ENCODE measurements at regions not wholly inside any gene's neighbourhood (a gene's known extent, or its start where the extent isn't known, plus 50 kb on each side); places are given as distances from the start of the nearest gene placed in this dataset.

DNA sequence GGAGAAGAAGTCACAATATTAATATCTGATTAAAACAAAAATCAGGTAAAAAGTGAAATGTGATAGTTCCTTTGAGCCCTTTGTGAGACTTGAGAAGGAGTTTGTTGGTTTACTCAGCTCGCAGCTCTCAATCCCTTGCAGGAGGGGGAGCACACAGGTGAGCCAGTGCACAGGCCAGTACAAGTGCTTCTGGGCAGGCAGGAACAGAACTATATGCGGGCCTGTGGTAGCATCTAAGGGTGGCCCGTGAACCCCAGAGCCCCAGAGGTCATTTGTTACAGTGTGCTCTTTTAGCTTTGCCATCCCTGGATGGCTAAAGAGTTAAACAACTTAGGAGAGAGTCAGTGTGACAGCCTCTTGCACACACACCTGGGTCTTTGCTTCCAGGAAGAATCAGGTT lies 215.3 kb upstream of the EDIL3 start:
- Histone ChIP-seq H3K27me3 (ENCODE audit: insufficient read depth, low read length) (no peaks in the 10 kb centered on the region), H3K4me1 (ENCODE audit: insufficient read depth, low read length) (peaks cover 4% of the 10 kb centered on the region), H2AFZ (ENCODE audit: low read depth, low read length) (no peak overlapping the region), H3K79me2 (ENCODE audit: insufficient read depth, low read length) (no peaks in the 10 kb centered on the region), H3K4me3 (ENCODE audit: insufficient read depth, low read depth, low read length) (no peak overlapping the region), H3K9me3 (ENCODE audit: insufficient read depth, low read depth, low read length) (no peaks in the 10 kb centered on the region), H3K9ac (ENCODE audit: low read length) (no peak overlapping the region), H3K27ac (ENCODE audit: low read depth, low read length) (no peak overlapping the region), H4K20me1 (ENCODE audit: insufficient read depth, low read length) (no peaks in the 10 kb centered on the region), H3K36me3 (ENCODE audit: insufficient read depth, low read length) (no peaks in the 10 kb centered on the region), H3K4me2 (ENCODE audit: low read length) (no peak overlapping the region)
- H3K4me3 Mint-ChIP-seq (ENCODE audit: unreplicated experiment), result no peak overlapping the region
- no peaks in the 10 kb centered on the region for H3K27me3 Mint-ChIP-seq (ENCODE audit: low read depth, unreplicated experiment)
- no peak for DNase-seq (ENCODE audit: low read depth)
- no peak overlapping the region for H3K27ac Mint-ChIP-seq (ENCODE audit: unreplicated experiment)
- H3K9me3 Mint-ChIP-seq (ENCODE audit: unreplicated experiment), result no peaks in the 10 kb centered on the region
- TF ChIP-seq, protein P1, sequence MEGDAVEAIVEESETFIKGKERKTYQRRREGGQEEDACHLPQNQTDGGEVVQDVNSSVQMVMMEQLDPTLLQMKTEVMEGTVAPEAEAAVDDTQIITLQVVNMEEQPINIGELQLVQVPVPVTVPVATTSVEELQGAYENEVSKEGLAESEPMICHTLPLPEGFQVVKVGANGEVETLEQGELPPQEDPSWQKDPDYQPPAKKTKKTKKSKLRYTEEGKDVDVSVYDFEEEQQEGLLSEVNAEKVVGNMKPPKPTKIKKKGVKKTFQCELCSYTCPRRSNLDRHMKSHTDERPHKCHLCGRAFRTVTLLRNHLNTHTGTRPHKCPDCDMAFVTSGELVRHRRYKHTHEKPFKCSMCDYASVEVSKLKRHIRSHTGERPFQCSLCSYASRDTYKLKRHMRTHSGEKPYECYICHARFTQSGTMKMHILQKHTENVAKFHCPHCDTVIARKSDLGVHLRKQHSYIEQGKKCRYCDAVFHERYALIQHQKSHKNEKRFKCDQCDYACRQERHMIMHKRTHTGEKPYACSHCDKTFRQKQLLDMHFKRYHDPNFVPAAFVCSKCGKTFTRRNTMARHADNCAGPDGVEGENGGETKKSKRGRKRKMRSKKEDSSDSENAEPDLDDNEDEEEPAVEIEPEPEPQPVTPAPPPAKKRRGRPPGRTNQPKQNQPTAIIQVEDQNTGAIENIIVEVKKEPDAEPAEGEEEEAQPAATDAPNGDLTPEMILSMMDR (IDR thresholded peaks at IDR 0.05; ENCODE audit: insufficient read depth, low read depth, low read length), result no peak
- no peak for TF ChIP-seq EZH2 (IDR thresholded peaks at IDR 0.05; ENCODE audit: insufficient read depth, low read length)
- FAIRE-seq, result no peak
- H3K4me1 Mint-ChIP-seq (ENCODE audit: low read depth, unreplicated experiment), result no peaks in the 10 kb centered on the region
- no peaks in the 10 kb centered on the region for H3K36me3 Mint-ChIP-seq (ENCODE audit: low read depth, unreplicated experiment)

DNA sequence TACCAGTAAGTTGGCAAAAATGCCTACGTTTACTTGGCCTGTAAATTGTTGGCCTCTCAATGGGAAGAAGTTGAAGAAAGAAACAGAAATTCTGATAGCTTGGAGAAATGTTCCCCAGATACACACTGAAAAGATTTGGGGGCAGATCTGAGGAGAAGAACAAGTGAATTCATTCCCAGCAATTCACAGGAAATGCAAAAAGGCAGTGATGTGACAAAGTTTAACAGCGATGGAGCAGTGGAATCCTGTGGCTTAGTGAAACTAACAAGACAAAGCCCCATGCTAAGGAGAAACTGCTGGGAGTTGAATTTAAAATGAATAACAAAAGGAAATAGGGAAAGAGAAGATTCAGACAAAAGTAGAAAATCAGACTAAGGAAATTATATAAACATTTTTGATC lies 213.2 kb upstream of the EDIL3 start:
- no peak overlapping the region for H3K4me2 ChIP-seq (ENCODE audit: low read length)
- no peaks in the 10 kb centered on the region for H4K20me1 ChIP-seq (ENCODE audit: insufficient read depth, low read length)
- no peaks in the 10 kb centered on the region for H3K4me1 ChIP-seq (ENCODE audit: insufficient read depth, low read length)
- Mint-ChIP-seq H3K9me3 (ENCODE audit: unreplicated experiment) (no peaks in the 10 kb centered on the region), H3K27me3 (ENCODE audit: low read depth, unreplicated experiment) (no peaks in the 10 kb centered on the region), H3K27ac (ENCODE audit: unreplicated experiment) (no peak overlapping the region), H3K4me3 (ENCODE audit: unreplicated experiment) (no peak overlapping the region), H3K4me1 (ENCODE audit: low read depth, unreplicated experiment) (no peaks in the 10 kb centered on the region), H3K36me3 (ENCODE audit: low read depth, unreplicated experiment) (no peaks in the 10 kb centered on the region)
- H2AFZ ChIP-seq (ENCODE audit: low read depth, low read length), result no peak overlapping the region
- H3K79me2 ChIP-seq (ENCODE audit: insufficient read depth, low read length), result no peaks in the 10 kb centered on the region
- no peaks in the 10 kb centered on the region for H3K27me3 ChIP-seq (ENCODE audit: insufficient read depth, low read length)
- no peak for TF ChIP-seq EZH2 (IDR thresholded peaks at IDR 0.05; ENCODE audit: insufficient read depth, low read length)
- TF ChIP-seq, protein P1 (IDR thresholded peaks at IDR 0.05; ENCODE audit: insufficient read depth, low read depth, low read length), result no peak
- DNase-seq (ENCODE audit: low read depth) (no peak), FAIRE-seq (no peak)
- no peak overlapping the region for H3K4me3 ChIP-seq (ENCODE audit: insufficient read depth, low read depth, low read length)
- H3K9me3 ChIP-seq (ENCODE audit: insufficient read depth, low read depth, low read length), result no peaks in the 10 kb centered on the region
- no peak overlapping the region for H3K9ac ChIP-seq (ENCODE audit: low read length)
- H3K36me3 ChIP-seq (ENCODE audit: insufficient read depth, low read length), result no peaks in the 10 kb centered on the region
- H3K27ac ChIP-seq (ENCODE audit: low read depth, low read length), result no peak overlapping the region

DNA sequence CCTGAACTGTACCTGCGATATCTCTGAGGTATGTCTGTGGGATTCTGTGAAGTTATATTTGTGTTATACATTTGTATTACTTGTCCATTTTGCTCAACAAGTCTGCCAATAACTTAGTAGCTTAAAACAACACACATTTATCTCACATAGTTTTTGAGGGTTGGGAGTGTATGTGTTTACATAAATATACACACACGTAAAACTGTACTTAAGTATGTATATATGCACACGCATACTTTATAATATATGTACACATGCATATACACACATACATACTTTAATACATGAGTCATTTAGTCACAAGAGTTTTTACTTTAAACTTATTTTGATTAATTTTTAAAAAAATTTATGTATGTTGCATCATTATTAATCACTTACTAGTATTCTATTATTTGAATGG lies 205.9 kb upstream of the EDIL3 start:
- no peak for DNase-seq (ENCODE audit: low read depth)
- no peak overlapping the region for H2AFZ ChIP-seq (ENCODE audit: low read depth, low read length)
- H3K4me3 Mint-ChIP-seq (ENCODE audit: unreplicated experiment), result no peak overlapping the region
- H3K27me3 ChIP-seq (ENCODE audit: insufficient read depth, low read length), result no peaks in the 10 kb centered on the region
- no peaks in the 10 kb centered on the region for H3K9me3 ChIP-seq (ENCODE audit: insufficient read depth, low read depth, low read length)
- H3K9ac ChIP-seq (ENCODE audit: low read length), result no peak overlapping the region
- no peaks in the 10 kb centered on the region for H3K9me3 Mint-ChIP-seq (ENCODE audit: unreplicated experiment)
- TF ChIP-seq, protein P1 (IDR thresholded peaks at IDR 0.05; ENCODE audit: insufficient read depth, low read depth, low read length), result no peak
- no peak for TF ChIP-seq EZH2 (IDR thresholded peaks at IDR 0.05; ENCODE audit: insufficient read depth, low read length)
- no peaks in the 10 kb centered on the region for H3K4me1 Mint-ChIP-seq (ENCODE audit: low read depth, unreplicated experiment)
- no peaks in the 10 kb centered on the region for H3K27me3 Mint-ChIP-seq (ENCODE audit: low read depth, unreplicated experiment)
- no peaks in the 10 kb centered on the region for H3K36me3 ChIP-seq (ENCODE audit: insufficient read depth, low read length)
- no peak for FAIRE-seq
- H3K27ac Mint-ChIP-seq (ENCODE audit: unreplicated experiment), result no peak overlapping the region
- no peak overlapping the region for H3K4me2 ChIP-seq (ENCODE audit: low read length)
- no peaks in the 10 kb centered on the region for H3K79me2 ChIP-seq (ENCODE audit: insufficient read depth, low read length)
- no peak overlapping the region for H3K27ac ChIP-seq (ENCODE audit: low read depth, low read length)
- no peaks in the 10 kb centered on the region for H3K4me1 ChIP-seq (ENCODE audit: insufficient read depth, low read length)
- H3K36me3 Mint-ChIP-seq (ENCODE audit: low read depth, unreplicated experiment), result no peaks in the 10 kb centered on the region
- H4K20me1 ChIP-seq (ENCODE audit: insufficient read depth, low read length), result no peaks in the 10 kb centered on the region
- H3K4me3 ChIP-seq (ENCODE audit: insufficient read depth, low read depth, low read length), result no peak overlapping the region
